Neural cell (in vitro differentiated cells): ENCODE measurements at regions not wholly inside any gene's neighbourhood (a gene's known extent, or its start where the extent isn't known, plus 50 kb on each side); places are given as distances from the start of the nearest gene placed in this dataset.

Experiments
- H2AFZ ChIP-seq: fragments of 200-600, 300-800 bp; sonication (generic), shearing (Covaris generic); 2 replicates; pipeline ENCODE4 v1.6.0; 2014; ENCODE audit warnings: low read depth, mild to moderate bottlenecking, antibody characterized with exemption, low read length, moderate library complexity
- H3F3A ChIP-seq: fragments of 200-600 bp; shearing (Covaris generic); 2 replicates; pipeline ENCODE4 v1.6.1; 2016; ENCODE audit warnings: mild to moderate bottlenecking, moderate library complexity, mixed read lengths, antibody characterized with exemption, low read length; ENCODE audit not compliant: insufficient read depth, poor library complexity, severe bottlenecking
- H3K27ac ChIP-seq: fragments of 200-600, 300-800 bp; sonication (generic), shearing (Covaris generic); 2 replicates; pipeline ENCODE4 v1.5.1; 2014; ENCODE audit warnings: mild to moderate bottlenecking, low read length, moderate library complexity
- H3K27me3 ChIP-seq: fragments of 300-800, 200-600 bp; sonication (generic), shearing (Covaris generic); 2 replicates; pipeline ENCODE4 v1.6.0; 2014; ENCODE audit warnings: mild to moderate bottlenecking, low read depth, low read length, moderate library complexity; ENCODE audit not compliant: insufficient read depth
- H3K36me3 ChIP-seq: fragments of 300-800, 200-600 bp; sonication (generic), shearing (Covaris generic); 2 replicates; pipeline ENCODE4 v1.5.1; 2014; ENCODE audit warnings: mild to moderate bottlenecking, antibody characterized with exemption, low read length, moderate library complexity; ENCODE audit not compliant: insufficient read depth
- H3K4me2 ChIP-seq: fragments of 300-800, 200-600 bp; sonication (generic), shearing (Covaris generic); 2 replicates; pipeline ENCODE4 v1.6.0; 2014; ENCODE audit warnings: mild to moderate bottlenecking, low read length
- H3K4me3 ChIP-seq: fragments of 300-800, 200-600 bp; sonication (generic), shearing (Covaris generic); 2 replicates; pipeline ENCODE4 v1.5.1; 2014; ENCODE audit warnings: mild to moderate bottlenecking, low read length, moderate library complexity
- H3K79me2 ChIP-seq: fragments of 200-600 bp; shearing (Covaris generic); replicated peaks from 2 replicates; pipeline ENCODE4 v1.6.0; 2014; ENCODE audit warnings: mild to moderate bottlenecking, low read length, moderate library complexity; ENCODE audit not compliant: insufficient read depth
- H3K9ac ChIP-seq: fragments of 300-800, 200-600 bp; sonication (generic), shearing (Covaris generic); 2 replicates; pipeline ENCODE4 v1.6.1; 2016; ENCODE audit warnings: mild to moderate bottlenecking, low read length, mixed read lengths
- H3K9me2 ChIP-seq: fragments of 200-600 bp; shearing (Covaris generic); 2 replicates; pipeline ENCODE4 v1.6.1; 2016; ENCODE audit warnings: mild to moderate bottlenecking, low read length, mixed read lengths; ENCODE audit not compliant: insufficient read depth
- H3K9me3 ChIP-seq: fragments of 200-600, 300-800 bp; sonication (generic), shearing (Covaris generic); 2 replicates; pipeline ENCODE4 v1.6.1; 2016; ENCODE audit warnings: mild to moderate bottlenecking, mixed run types, low read length, moderate library complexity, mixed read lengths
- H4K20me1 ChIP-seq: fragments of 200-600 bp; shearing (Covaris generic); 2 replicates; pipeline ENCODE4 v1.6.1; 2016; ENCODE audit warnings: mild to moderate bottlenecking, mixed run types; ENCODE audit not compliant: insufficient read depth
- CTCF ChIP-seq: fragments of 450-650 bp; IDR thresholded peaks from 2 replicates; pipeline ENCODE4 v1.5.1; 2014; ENCODE audit warnings: antibody characterized with exemption, mild to moderate bottlenecking, moderate library complexity; ENCODE audit not compliant: poor library complexity, severe bottlenecking
- EP300 ChIP-seq: fragments of 450-650 bp; conservative IDR thresholded peaks from 2 replicates; pipeline ENCODE4 v1.6.1; 2014; ENCODE audit warnings: antibody characterized with exemption, mild to moderate bottlenecking, moderate library complexity; ENCODE audit not compliant: poor library complexity, severe bottlenecking
- EZH2 ChIP-seq: fragments of 200-600, 300-800 bp; shearing (Covaris generic), sonication (generic); IDR thresholded peaks from 2 replicates; pipeline ENCODE4 v1.6.1; 2014; ENCODE audit warnings: antibody characterized with exemption, low read length, borderline replicate concordance, mild to moderate bottlenecking; ENCODE audit not compliant: insufficient read depth, poor library complexity, severe bottlenecking
- MXI1 ChIP-seq: fragments of 450-650 bp; conservative IDR thresholded peaks from 2 replicates; pipeline ENCODE4 v1.6.1; 2014; ENCODE audit warnings: antibody characterized with exemption, mild to moderate bottlenecking; ENCODE audit not compliant: poor library complexity, severe bottlenecking
- POLR2AphosphoS5 ChIP-seq: IDR thresholded peaks from 2 replicates; pipeline ENCODE4 v1.6.1; 2012
- RAD21 ChIP-seq: fragments of 450-650 bp; conservative IDR thresholded peaks from 2 replicates; pipeline ENCODE4 v1.6.1; 2014; ENCODE audit warnings: antibody characterized with exemption, mild to moderate bottlenecking, moderate library complexity
- SMC3 ChIP-seq: fragments of 450-650 bp; conservative IDR thresholded peaks from 2 replicates; pipeline ENCODE4 v1.6.1; 2014; ENCODE audit warnings: antibody characterized with exemption, mild to moderate bottlenecking, moderate library complexity; ENCODE audit not compliant: poor library complexity
- TAF1 ChIP-seq: IDR thresholded peaks from 2 replicates; pipeline ENCODE4 v1.6.1; 2012; ENCODE audit warnings: low read depth
- TF ChIP-seq, protein P1 (sequence below): IDR thresholded peaks from 2 replicates; pipeline ENCODE4 v1.6.1; 2012; ENCODE audit warnings: borderline replicate concordance

- Histone ChIP-seq H3K27me3 (no peaks in the 10 kb centered on the region), H3F3A (no peaks in the 10 kb centered on the region), H3K27ac (no peak overlapping the region), H2AFZ (no peak overlapping the region), H3K9me3 (no peaks in the 10 kb centered on the region), H3K9me2 (no peaks in the 10 kb centered on the region), H3K36me3 (no peaks in the 10 kb centered on the region), H3K4me3 (no peak overlapping the region), H4K20me1 (no peaks in the 10 kb centered on the region), H3K4me2 (no peak overlapping the region), H3K9ac (no peak overlapping the region), H3K79me2 (no peaks in the 10 kb centered on the region)
- TF ChIP-seq EP300 (no peak), MXI1 (no peak), EZH2 (no peak), SMC3 (no peak), CTCF (no peak), RAD21 (no peak), POLR2AphosphoS5 (no peak), TAF1 (no peak)
- TF ChIP-seq, protein P1, sequence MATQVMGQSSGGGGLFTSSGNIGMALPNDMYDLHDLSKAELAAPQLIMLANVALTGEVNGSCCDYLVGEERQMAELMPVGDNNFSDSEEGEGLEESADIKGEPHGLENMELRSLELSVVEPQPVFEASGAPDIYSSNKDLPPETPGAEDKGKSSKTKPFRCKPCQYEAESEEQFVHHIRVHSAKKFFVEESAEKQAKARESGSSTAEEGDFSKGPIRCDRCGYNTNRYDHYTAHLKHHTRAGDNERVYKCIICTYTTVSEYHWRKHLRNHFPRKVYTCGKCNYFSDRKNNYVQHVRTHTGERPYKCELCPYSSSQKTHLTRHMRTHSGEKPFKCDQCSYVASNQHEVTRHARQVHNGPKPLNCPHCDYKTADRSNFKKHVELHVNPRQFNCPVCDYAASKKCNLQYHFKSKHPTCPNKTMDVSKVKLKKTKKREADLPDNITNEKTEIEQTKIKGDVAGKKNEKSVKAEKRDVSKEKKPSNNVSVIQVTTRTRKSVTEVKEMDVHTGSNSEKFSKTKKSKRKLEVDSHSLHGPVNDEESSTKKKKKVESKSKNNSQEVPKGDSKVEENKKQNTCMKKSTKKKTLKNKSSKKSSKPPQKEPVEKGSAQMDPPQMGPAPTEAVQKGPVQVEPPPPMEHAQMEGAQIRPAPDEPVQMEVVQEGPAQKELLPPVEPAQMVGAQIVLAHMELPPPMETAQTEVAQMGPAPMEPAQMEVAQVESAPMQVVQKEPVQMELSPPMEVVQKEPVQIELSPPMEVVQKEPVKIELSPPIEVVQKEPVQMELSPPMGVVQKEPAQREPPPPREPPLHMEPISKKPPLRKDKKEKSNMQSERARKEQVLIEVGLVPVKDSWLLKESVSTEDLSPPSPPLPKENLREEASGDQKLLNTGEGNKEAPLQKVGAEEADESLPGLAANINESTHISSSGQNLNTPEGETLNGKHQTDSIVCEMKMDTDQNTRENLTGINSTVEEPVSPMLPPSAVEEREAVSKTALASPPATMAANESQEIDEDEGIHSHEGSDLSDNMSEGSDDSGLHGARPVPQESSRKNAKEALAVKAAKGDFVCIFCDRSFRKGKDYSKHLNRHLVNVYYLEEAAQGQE, result no peak
Measured at GRCh38 chr7:46675456-46675855, 754.4 kb upstream of the IGFBP3 start.

DNA sequence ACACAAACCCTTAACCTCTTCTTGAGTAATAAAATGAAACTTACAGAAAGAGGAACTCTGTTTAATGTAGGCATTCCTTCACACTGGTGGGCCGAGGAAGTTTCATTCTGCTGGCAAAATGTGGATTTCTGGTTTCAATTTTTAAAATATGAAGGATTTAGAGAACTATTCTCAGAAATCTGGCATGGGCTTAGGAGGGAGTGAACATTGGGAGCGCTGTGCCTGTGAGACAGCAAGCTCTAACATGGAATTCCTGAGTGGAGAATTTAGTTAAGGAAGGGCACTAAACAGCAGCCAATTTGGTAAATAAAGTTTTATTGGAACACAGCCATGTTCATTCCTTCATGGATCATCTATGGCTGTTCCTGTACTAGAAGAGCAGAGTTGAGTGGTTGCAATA, 751.8 kb upstream of the IGFBP3 start:
- H3K9ac ChIP-seq, result no peak overlapping the region
- H3K9me2 ChIP-seq, result no peaks in the 10 kb centered on the region
- no peaks in the 10 kb centered on the region for H3K27me3 ChIP-seq
- no peaks in the 10 kb centered on the region for H3K9me3 ChIP-seq
- no peaks in the 10 kb centered on the region for H3F3A ChIP-seq
- no peak overlapping the region for H2AFZ ChIP-seq
- H3K27ac ChIP-seq, result no peak overlapping the region
- H3K36me3 ChIP-seq, result no peaks in the 10 kb centered on the region
- no peaks in the 10 kb centered on the region for H4K20me1 ChIP-seq
- H3K4me2 ChIP-seq, result no peak overlapping the region
- TF ChIP-seq MXI1 (no peak), SMC3 (no peak), POLR2AphosphoS5 (no peak), EP300 (no peak), TAF1 (no peak), CTCF (no peak)
- no peak overlapping the region for H3K4me3 ChIP-seq
- H3K79me2 ChIP-seq, result no peaks in the 10 kb centered on the region
